Muscle of arm (tissue), 1 donor: ENCODE measurements at regions not wholly inside any gene's neighbourhood (a gene's known extent, or its start where the extent isn't known, plus 50 kb on each side); places are given as distances from the start of the nearest gene placed in this dataset.

ENCODE experiments used
- DNase-seq: peaks from one replicate; pipeline ENCODE4 v3.0.0-alpha.2; 2013

GRCh38 chr15:53305101-53305500 is 454.4 kb downstream of the WDR72 start:
- no peak for DNase-seq

- DNase-seq: no peak
These were observed 461.6 kb downstream of the WDR72 start for GRCh38 chr15:53297828-53298227.

- no peak for DNase-seq
These were observed 462.9 kb downstream of the WDR72 start for GRCh38 chr15:53296603-53297002.

GRCh38 chr15:53295574-53295973 is 463.9 kb downstream of the WDR72 start:
- DNase-seq: no peak

- no peak for DNase-seq
These were observed 470.9 kb downstream of the WDR72 start for GRCh38 chr15:53288542-53288941.

- DNase-seq: no peak
These were observed 484.5 kb upstream of the ONECUT1 start for GRCh38 chr15:53274630-53275029.

- no peak for DNase-seq
These were observed 482.0 kb upstream of the ONECUT1 start for GRCh38 chr15:53272116-53272515.

- no peak for DNase-seq
These were observed 476.0 kb upstream of the ONECUT1 start for GRCh38 chr15:53266176-53266575.

- no peak for DNase-seq
These were observed 470.5 kb upstream of the ONECUT1 start for GRCh38 chr15:53260647-53261046.

- no peak for DNase-seq
These were observed 466.3 kb upstream of the ONECUT1 start for GRCh38 chr15:53256457-53256856.

GRCh38 chr15:53256043-53256442 is 465.9 kb upstream of the ONECUT1 start:
- no peak for DNase-seq

GRCh38 chr15:53251996-53252395 is 461.9 kb upstream of the ONECUT1 start:
- no peak for DNase-seq

GRCh38 chr15:53251523-53251922 is 461.4 kb upstream of the ONECUT1 start:
- DNase-seq: no peak

- no peak for DNase-seq
These were observed 457.0 kb upstream of the ONECUT1 start for GRCh38 chr15:53247041-53247708.

GRCh38 chr15:53246404-53246803 is 456.3 kb upstream of the ONECUT1 start:
- DNase-seq: no peak

- DNase-seq: no peak
These were observed 443.7 kb upstream of the ONECUT1 start for GRCh38 chr15:53233801-53234200.

- DNase-seq: no peak
These were observed 440.3 kb upstream of the ONECUT1 start for GRCh38 chr15:53230473-53230872.

GRCh38 chr15:53226559-53226958 is 436.4 kb upstream of the ONECUT1 start:
- no peak for DNase-seq

- no peak for DNase-seq
These were observed 435.6 kb upstream of the ONECUT1 start for GRCh38 chr15:53225781-53226180.

- no peak for DNase-seq
These were observed 434.2 kb upstream of the ONECUT1 start for GRCh38 chr15:53224371-53224770.

GRCh38 chr15:53223815-53224214 is 433.7 kb upstream of the ONECUT1 start:
- no peak for DNase-seq

- DNase-seq: no peak
These were observed 428.8 kb upstream of the ONECUT1 start for GRCh38 chr15:53218666-53219580.

GRCh38 chr15:53216036-53216435 is 425.9 kb upstream of the ONECUT1 start:
- no peak for DNase-seq
